GM12878 (cell line): ENCODE measurements at regions not wholly inside any gene's neighbourhood (a gene's known extent, or its start where the extent isn't known, plus 50 kb on each side); places are given as distances from the start of the nearest gene placed in this dataset.

Experiments used
- ATAC-seq: fragments of 200-7000 bp; cut with Tn5 transposase; 3 replicates; pipeline ENCODE4 v1.9.1; 2020; ENCODE audit warnings: mild to moderate bottlenecking, moderate library complexity
- BruUV-seq: library from RNA; stranded (reverse); fragments of 400-500 nt; replicated peaks from 2 replicates; lab custom pipeline; 2021; lab: Mats Ljungman, UMichigan
- CTCF ChIA-PET: fragments of 300-600 bp; sonication (Branson Sonifier 250); formaldehyde crosslinking; extraction: SDS; loops from one replicate; lab custom pipeline; 2021; ENCODE audit warnings: inconsistent platforms; lab: Yijun Ruan, JAX
- POLR2A ChIA-PET: fragments of 350-600 bp; formaldehyde crosslinking; extraction: SDS; loops from one replicate; lab custom pipeline; 2021; ENCODE audit warnings: inconsistent platforms; lab: Charles Lee
- RAD21 ChIA-PET: fragments of 300-600 bp; sonication (Branson Sonifier 250); formaldehyde crosslinking; loops from one replicate; lab custom pipeline; 2023; ENCODE audit warnings: antibody characterized with exemption; ENCODE audit not compliant: unreplicated experiment; lab: Charles Lee
- SMC1A ChIA-PET: fragments of 300-600 bp; sonication (Branson Sonifier 250); formaldehyde crosslinking; loops from one replicate; lab custom pipeline; 2023; ENCODE audit not compliant: unreplicated experiment, uncharacterized antibody; lab: Charles Lee
- DNase-seq: peaks from one replicate; pipeline ENCODE4 v3.0.0-alpha.2; 2011; ENCODE audit warnings: low read depth, low spot score
- FAIRE-seq: peaks from 3 replicates; lab custom pipeline; 2011; peaks lifted over from hg19 to GRCh38; lab: Jason Lieb, UNC
- H2AFZ ChIP-seq: 2 replicates; pipeline ENCODE4 v1.6.0; 2011; ENCODE audit warnings: low read depth, low read length, control low read depth; ENCODE audit not compliant: control insufficient read depth
- H3K27ac ChIP-seq: 2 replicates; pipeline ENCODE4 v1.5.1; 2011; ENCODE audit warnings: control low read depth; ENCODE audit not compliant: control insufficient read depth, insufficient read depth
- H3K27me3 ChIP-seq, 2 experiments: replicated peaks in 1 of 2; 2 replicates each; pipeline versions ENCODE4 v1.6.0 to v1.6.1; 2011; ENCODE audit warnings: low read length in 1 of 2; ENCODE audit not compliant: control insufficient read depth in 2 of 2, insufficient read depth in 2 of 2
- H3K36me3 ChIP-seq, 2 experiments: 2 replicates each; pipeline ENCODE4 v1.5.1; 2011; ENCODE audit warnings: low read length in 1 of 2; ENCODE audit not compliant: control insufficient read depth in 2 of 2, insufficient read depth in 2 of 2
- H3K4me1 ChIP-seq: 2 replicates; pipeline ENCODE4 v1.6.1; 2011; ENCODE audit warnings: mild to moderate bottlenecking, low read length, moderate library complexity, mixed read lengths; ENCODE audit not compliant: control insufficient read depth, insufficient read depth
- H3K4me2 ChIP-seq: 2 replicates; pipeline ENCODE4 v1.6.0; 2011; ENCODE audit warnings: control low read depth; ENCODE audit not compliant: control insufficient read depth, insufficient read depth
- H3K4me3 ChIP-seq: fragments of 200-600 bp; sonication (generic); 2 replicates; pipeline ENCODE4 v1.5.1; 2016
- H3K79me2 ChIP-seq: 2 replicates; pipeline ENCODE4 v1.6.0; 2011; ENCODE audit warnings: low read length; ENCODE audit not compliant: control insufficient read depth, insufficient read depth
- H3K9ac ChIP-seq: 2 replicates; pipeline ENCODE4 v1.8.0; 2011; ENCODE audit warnings: low read length, control low read depth, mixed read lengths; ENCODE audit not compliant: control insufficient read depth, insufficient read depth
- H3K9me3 ChIP-seq: replicated peaks from 3 replicates; pipeline ENCODE4 v1.5.1; 2011; ENCODE audit warnings: mild to moderate bottlenecking, low read length; ENCODE audit not compliant: control insufficient read depth, insufficient read depth
- H4K20me1 ChIP-seq: 2 replicates; pipeline ENCODE4 v1.6.0; 2011; ENCODE audit not compliant: control insufficient read depth, insufficient read depth
- BCL11A ChIP-seq: IDR thresholded peaks from 2 replicates; pipeline ENCODE4 v1.6.1; 2011; ENCODE audit warnings: low read depth, low read length
- BCL3 ChIP-seq: IDR thresholded peaks from 2 replicates; pipeline ENCODE4 v1.6.1; 2011; ENCODE audit warnings: borderline replicate concordance, low read depth, mild to moderate bottlenecking, moderate library complexity, low read length; ENCODE audit not compliant: insufficient read depth, poor library complexity, severe bottlenecking
- E2F4 ChIP-seq: IDR thresholded peaks from 2 replicates; pipeline ENCODE4 v1.6.1; 2012; ENCODE audit warnings: low read depth, low read length, improper control_type of control experiment
- MTA3 ChIP-seq: IDR thresholded peaks from 2 replicates; pipeline ENCODE4 v1.6.1; 2012; ENCODE audit warnings: low read length, inconsistent platforms, borderline replicate concordance
- SIX5 ChIP-seq: IDR thresholded peaks from 2 replicates; pipeline ENCODE4 v1.6.1; 2011; ENCODE audit warnings: mild to moderate bottlenecking, low read depth, low read length, moderate library complexity; ENCODE audit not compliant: severe bottlenecking
- SREBF1 ChIP-seq: IDR thresholded peaks from 2 replicates; pipeline ENCODE4 v1.6.1; 2012; ENCODE audit warnings: mild to moderate bottlenecking, low read length
- TARDBP ChIP-seq: IDR thresholded peaks from 2 replicates; pipeline ENCODE4 v1.6.1; 2016; ENCODE audit warnings: borderline replicate concordance
- WGBS: methylation state at CpG from one replicate; pipeline ENCODE4 v1.1.6; 2016; ENCODE audit warnings: low lambda C conversion rate; ENCODE audit not compliant: insufficient replicate concordance, insufficient coverage; ENCODE audit errors: missing lambda C conversion rate; 5-methylcytosine and 5-hydroxymethylcytosine counted together
- in situ Hi-C: fragments of 300-500 bp; cut with MboI; formaldehyde crosslinking; loops from 9 replicates; pipeline ENCODE4 v1.14.3; 2018; ENCODE audit warnings: mixed read lengths
- intact Hi-C: fragments of 100-400 bp; cut with micrococcal nuclease; formaldehyde crosslinking; loops from one replicate; pipeline ENCODE4 v1.14.2; 2022; ENCODE audit not compliant: unreplicated experiment

DNA sequence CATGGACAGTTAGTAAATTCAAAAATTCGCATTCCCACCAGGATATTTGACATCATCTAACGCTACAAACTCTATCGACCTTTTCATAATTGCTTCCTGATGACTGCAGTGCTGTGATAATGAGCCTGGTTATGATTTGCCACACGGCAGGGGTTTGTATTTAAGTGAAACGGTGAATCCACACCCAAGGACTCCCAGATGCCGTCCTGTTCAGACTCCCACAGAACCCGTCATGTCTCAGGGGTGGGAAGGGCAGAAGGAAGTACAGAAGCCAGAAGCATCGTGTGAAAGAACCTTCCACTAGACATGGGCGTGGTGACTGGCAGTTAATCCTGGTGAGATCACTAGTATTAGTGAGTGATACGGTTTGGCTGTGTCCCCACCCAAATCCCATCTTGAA lies 91.2 kb upstream of the TMEM18 start:
- ChIA-PET CTCF (no interaction called here), RAD21 (no interaction called here), SMC1A (no interaction called here), POLR2A (no interaction called here)
- Histone ChIP-seq H2AFZ (no peak overlapping the region), H3K9me3 (peaks cover 2% of the 10 kb centered on the region; the same call in 2 of the 3 replicates), H3K4me2 (no peak overlapping the region), H3K79me2 (no peaks in the 10 kb centered on the region), H3K27ac (no peak overlapping the region), H3K4me3 (no peak overlapping the region), H3K36me3 (no peaks in the 10 kb centered on the region), H3K27me3 (no peaks in the 10 kb centered on the region; a peak in 1 of 4 replicates), H3K9ac (no peak overlapping the region), H3K4me1 (no peaks in the 10 kb centered on the region), H4K20me1 (no peaks in the 10 kb centered on the region)
- no peak for ATAC-seq
- WGBS: 16% methylated on average over 10 of the region's 10 CpGs
- no peak for FAIRE-seq
- no TSS peak for BruUV-seq
- intact Hi-C loops: no loop called here
- DNase-seq: no peak
- TF ChIP-seq BCL11A (no peak), SIX5 (no peak), MTA3 (no peak), TARDBP (no peak), E2F4 (no peak), SREBF1 (no peak), BCL3 (no peak)
- in situ Hi-C loops: no loop called here
